ENCODE measurements at regions not wholly inside any gene's neighbourhood (a gene's known extent, or its start where the extent isn't known, plus 50 kb on each side); places are given as distances from the start of the nearest gene placed in this dataset.

DNA sequence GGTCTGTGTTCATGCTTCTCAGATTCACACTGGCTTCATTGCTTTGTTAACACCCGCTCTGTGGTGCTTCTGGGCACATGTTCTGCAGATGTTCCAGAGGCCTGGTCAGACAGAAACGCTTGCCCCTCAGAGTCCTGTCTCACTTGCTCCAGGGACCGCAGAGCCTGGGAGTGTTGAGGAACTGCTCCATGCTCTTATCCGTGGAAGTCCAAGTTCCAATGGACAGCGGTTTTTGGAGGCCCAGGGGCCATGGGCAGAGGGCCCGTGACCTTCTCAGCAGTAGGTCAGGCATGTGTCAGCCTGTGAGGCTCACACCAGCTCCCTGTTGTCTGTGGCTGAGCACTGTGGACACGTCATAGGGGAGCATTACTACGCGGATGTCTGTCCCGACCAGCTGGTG, 364.7 kb upstream of the IRX1 start:
- intact Hi-C loops (cut with micrococcal nuclease) = no loop called here
- no peaks in the 10 kb centered on the region for H3K9me2 ChIP-seq (replicated peaks; ENCODE audit: low read length)
- ChIA-PET POLR2A (ENCODE audit: unreplicated experiment) (no interaction called here), CTCF (no interaction called here)
- H3K9ac ChIP-seq (ENCODE audit: low read length) = no peak overlapping the region
- H3K4me2 ChIP-seq (ENCODE audit: low read length) = no peak overlapping the region
- no peaks in the 10 kb centered on the region for H3F3A ChIP-seq (ENCODE audit: low read length, unreplicated experiment)
- H4K20me1 ChIP-seq (ENCODE audit: low read length) = no peaks in the 10 kb centered on the region
- no peaks in the 10 kb centered on the region for H3K79me2 ChIP-seq (ENCODE audit: low read length)
- ATAC-seq = no peak
- no peaks in the 10 kb centered on the region for H3K36me3 ChIP-seq (ENCODE audit: low read depth, low read length)
- H3K4me1 ChIP-seq (ENCODE audit: insufficient read depth, low read length) = no peaks in the 10 kb centered on the region
- no TSS peak for BruUV-seq (replicated peaks)
- H3K9me3 ChIP-seq (ENCODE audit: low read length) = no peaks in the 10 kb centered on the region
- no peaks in the 10 kb centered on the region for H3K27me3 ChIP-seq (ENCODE audit: low read length)
- no peak overlapping the region for H3K4me3 ChIP-seq (ENCODE audit: low read length)
- no peak overlapping the region for H2AFZ ChIP-seq (ENCODE audit: low read length)
- TF ChIP-seq EZH2 (IDR thresholded peaks at IDR 0.05; ENCODE audit: low read length, unreplicated experiment) (no peak), EZH2phosphoT487 (IDR thresholded peaks at IDR 0.05; ENCODE audit: borderline replicate concordance, low read length) (no peak), CTCF (conservative IDR thresholded peaks at IDR 0.05; ENCODE audit: low read depth, low read length) (no peak)
- no peak overlapping the region for H3K27ac ChIP-seq (ENCODE audit: low read length)
- no peak for DNase-seq

DNA sequence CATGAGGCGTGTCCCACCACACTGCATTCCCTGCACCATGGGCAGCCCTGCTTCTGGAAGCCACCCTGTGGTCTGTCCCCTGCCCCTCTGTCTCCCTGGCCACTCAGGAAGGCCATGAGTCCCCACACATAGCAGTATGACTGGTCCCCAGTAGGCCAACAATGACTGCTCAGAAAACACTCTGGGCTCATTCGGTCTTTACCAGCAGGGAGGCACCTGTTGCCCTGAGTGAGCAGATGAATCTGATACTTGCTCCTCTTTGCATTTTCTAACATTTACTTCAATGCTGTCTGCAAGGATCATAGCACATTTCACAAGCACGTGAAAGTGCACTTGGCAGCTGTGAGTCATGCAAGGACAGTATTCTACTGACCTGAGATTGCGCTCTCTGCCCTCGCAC, 365.4 kb upstream of the IRX1 start:
- Histone ChIP-seq H3K9me3 (ENCODE audit: low read length) (no peaks in the 10 kb centered on the region), H2AFZ (ENCODE audit: low read length) (no peak overlapping the region), H3K27ac (ENCODE audit: low read length) (no peak overlapping the region), H3K9me2 (replicated peaks; ENCODE audit: low read length) (no peaks in the 10 kb centered on the region), H3K4me2 (ENCODE audit: low read length) (no peak overlapping the region), H3K4me1 (ENCODE audit: insufficient read depth, low read length) (no peaks in the 10 kb centered on the region), H3K79me2 (ENCODE audit: low read length) (no peaks in the 10 kb centered on the region), H3K36me3 (ENCODE audit: low read depth, low read length) (no peaks in the 10 kb centered on the region), H4K20me1 (ENCODE audit: low read length) (no peaks in the 10 kb centered on the region), H3F3A (ENCODE audit: low read length, unreplicated experiment) (no peaks in the 10 kb centered on the region), H3K27me3 (ENCODE audit: low read length) (no peaks in the 10 kb centered on the region), H3K9ac (ENCODE audit: low read length) (no peak overlapping the region), H3K4me3 (ENCODE audit: low read length) (no peak overlapping the region)
- TF ChIP-seq CTCF (conservative IDR thresholded peaks at IDR 0.05; ENCODE audit: low read depth, low read length) (no peak), EZH2 (IDR thresholded peaks at IDR 0.05; ENCODE audit: low read length, unreplicated experiment) (no peak), EZH2phosphoT487 (IDR thresholded peaks at IDR 0.05; ENCODE audit: borderline replicate concordance, low read length) (no peak)
- no peak for DNase-seq
- POLR2A ChIA-PET (ENCODE audit: unreplicated experiment) = no interaction called here
- CTCF ChIA-PET = no interaction called here
- BruUV-seq (replicated peaks) = no TSS peak
- no peak for ATAC-seq
- intact Hi-C loops (cut with micrococcal nuclease) = no loop called here

DNA sequence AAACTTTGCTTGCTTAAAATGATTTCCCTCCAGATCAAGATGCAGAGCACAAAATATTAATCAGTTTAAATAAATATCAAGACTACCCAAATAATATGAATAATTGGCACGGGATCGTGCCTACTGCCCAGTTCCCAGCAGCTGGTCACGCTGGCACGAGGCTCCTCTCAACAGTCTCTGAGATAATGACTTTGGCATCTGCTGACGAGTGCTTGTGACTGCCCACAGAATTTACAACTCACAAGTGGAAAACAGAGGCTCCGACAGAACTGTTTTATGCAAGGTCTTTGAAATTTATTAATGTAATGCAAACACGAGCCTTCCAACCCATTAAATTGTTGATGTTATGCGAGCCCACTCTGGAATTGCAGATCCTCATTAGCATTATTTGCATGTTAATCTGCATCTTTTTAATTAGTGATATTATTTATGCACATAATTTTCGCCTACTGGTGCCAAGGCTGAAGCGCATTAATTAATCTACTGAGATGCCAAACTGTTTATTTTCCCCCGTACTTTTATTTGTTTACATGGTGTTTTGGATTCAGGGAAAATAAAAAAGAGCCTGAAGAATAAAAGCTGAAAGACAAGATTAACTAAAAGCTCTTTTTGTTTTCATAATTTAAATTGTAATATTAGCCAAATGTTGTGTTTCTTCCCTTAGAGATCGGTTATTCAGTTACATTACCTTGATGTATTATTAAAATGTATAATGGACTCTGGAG, 369.3 kb upstream of the IRX1 start:
- intact Hi-C loops (cut with micrococcal nuclease) = no loop called here
- no peak overlapping the region for H3K9ac ChIP-seq (ENCODE audit: low read length)
- H3F3A ChIP-seq (ENCODE audit: low read length, unreplicated experiment) = no peaks in the 10 kb centered on the region
- ATAC-seq = no peak
- no TSS peak for BruUV-seq (replicated peaks)
- H3K4me3 ChIP-seq (ENCODE audit: low read length) = no peak overlapping the region
- H3K4me2 ChIP-seq (ENCODE audit: low read length) = no peak overlapping the region
- no peaks in the 10 kb centered on the region for H4K20me1 ChIP-seq (ENCODE audit: low read length)
- TF ChIP-seq CTCF (conservative IDR thresholded peaks at IDR 0.05; ENCODE audit: low read depth, low read length) (no peak), EZH2 (IDR thresholded peaks at IDR 0.05; ENCODE audit: low read length, unreplicated experiment) (no peak), EZH2phosphoT487 (IDR thresholded peaks at IDR 0.05; ENCODE audit: borderline replicate concordance, low read length) (no peak)
- DNase-seq = no peak
- H3K9me3 ChIP-seq (ENCODE audit: low read length) = no peaks in the 10 kb centered on the region
- no peak overlapping the region for H2AFZ ChIP-seq (ENCODE audit: low read length)
- no peaks in the 10 kb centered on the region for H3K4me1 ChIP-seq (ENCODE audit: insufficient read depth, low read length)
- H3K79me2 ChIP-seq (ENCODE audit: low read length) = no peaks in the 10 kb centered on the region
- ChIA-PET POLR2A (ENCODE audit: unreplicated experiment) (no interaction called here), CTCF (no interaction called here)
- H3K27ac ChIP-seq (ENCODE audit: low read length) = no peak overlapping the region
- H3K27me3 ChIP-seq (ENCODE audit: low read length) = no peaks in the 10 kb centered on the region
- H3K9me2 ChIP-seq (replicated peaks; ENCODE audit: low read length) = no peaks in the 10 kb centered on the region
- H3K36me3 ChIP-seq (ENCODE audit: low read depth, low read length) = no peaks in the 10 kb centered on the region
